H1 (cell line): ENCODE measurements at regions not wholly inside any gene's neighbourhood (a gene's known extent, or its start where the extent isn't known, plus 50 kb on each side); places are given as distances from the start of the nearest gene placed in this dataset.

Source experiments
- CTCF ChIA-PET: fragments of 300-600 bp; sonication (Branson Sonifier 250); formaldehyde crosslinking; loops from one replicate; lab custom pipeline; 2021; ENCODE audit not compliant: partially characterized antibody; lab: Charles Lee
- POLR2A ChIA-PET: fragments of 300-600 bp; sonication (Branson Sonifier 250); formaldehyde crosslinking; loops from one replicate; lab custom pipeline; 2021; ENCODE audit warnings: inconsistent platforms; ENCODE audit not compliant: partially characterized antibody; lab: Charles Lee
- DNase-seq, 2 experiments: peaks; one replicate each; pipeline versions ENCODE4 v3.0.0 to v3.0.0-alpha.2; 2010 to 2022; ENCODE audit warnings: low spot score in 2 of 2, low read depth in 1 of 2, mixed read lengths in 1 of 2
- FAIRE-seq: peaks from 2 replicates; lab custom pipeline; 2011; peaks lifted over from hg19 to GRCh38; lab: Jason Lieb, UNC
- H2AFZ ChIP-seq: 2 replicates; pipeline ENCODE4 v1.8.1; 2012; ENCODE audit warnings: low read length, inconsistent platforms
- H2AK5ac ChIP-seq: 2 replicates; pipeline ENCODE4 v1.6.1; 2013; ENCODE audit warnings: low read depth, low read length
- H2BK120ac ChIP-seq: replicated peaks from 2 replicates; pipeline ENCODE3; 2013; ENCODE audit warnings: low read depth, low read length, inconsistent platforms
- H2BK12ac ChIP-seq: 2 replicates; pipeline ENCODE4 v1.6.1; 2013; ENCODE audit warnings: low read depth, low read length
- H2BK15ac ChIP-seq: 2 replicates; pipeline ENCODE4 v1.6.1; 2013; ENCODE audit warnings: low read length
- H2BK20ac ChIP-seq: 2 replicates; pipeline ENCODE4 v1.6.1; 2013; ENCODE audit warnings: low read length
- H2BK5ac ChIP-seq: 2 replicates; pipeline ENCODE4 v1.6.1; 2013; ENCODE audit warnings: low read depth, low read length
- H3K14ac ChIP-seq: 2 replicates; pipeline ENCODE4 v1.6.1; 2013; ENCODE audit warnings: inconsistent platforms; ENCODE audit not compliant: insufficient read length
- H3K18ac ChIP-seq: 2 replicates; pipeline ENCODE4 v1.6.1; 2013; ENCODE audit warnings: low read length; ENCODE audit errors: extremely low read depth
- H3K23ac ChIP-seq: 2 replicates; pipeline ENCODE4 v1.6.1; 2013; ENCODE audit warnings: inconsistent platforms; ENCODE audit not compliant: insufficient read length
- H3K23me2 ChIP-seq: 2 replicates; pipeline ENCODE4 v1.6.1; 2013; ENCODE audit warnings: low read depth, low read length
- H3K27ac ChIP-seq: 2 replicates; pipeline ENCODE4 v1.6.1; 2011; ENCODE audit warnings: low read depth, low read length, inconsistent platforms
- H3K27me3 ChIP-seq, 4 experiments: replicated peaks in 1 of 4; 1 replicate in 1 of 4; 2 replicates in 3 of 4; pipeline versions ENCODE4 v1.6.1 to v1.8.1; 2011 to 2013; ENCODE audit warnings: low read length in 3 of 4, mild to moderate bottlenecking in 3 of 4, inconsistent platforms in 2 of 4, mixed read lengths in 2 of 4, moderate library complexity in 1 of 4; ENCODE audit not compliant: control insufficient read depth in 3 of 4, insufficient read depth in 3 of 4; ENCODE audit errors: extremely low read depth in 1 of 4
- H3K36me3 ChIP-seq, 4 experiments: 2 replicates each; pipeline versions ENCODE4 v1.6.1 to v1.8.1; 2011 to 2013; ENCODE audit warnings: mild to moderate bottlenecking in 4 of 4, low read length in 3 of 4, moderate library complexity in 2 of 4, control low read depth in 1 of 4, inconsistent platforms in 1 of 4; ENCODE audit not compliant: insufficient read depth in 4 of 4, control insufficient read depth in 2 of 4
- H3K4ac ChIP-seq: replicated peaks from 2 replicates; pipeline ENCODE3; 2013; ENCODE audit warnings: low read length, low read depth, mixed read lengths, inconsistent platforms; ENCODE audit not compliant: insufficient read length
- H3K4me1 ChIP-seq, 4 experiments: replicated peaks in 1 of 4; 1 replicate in 1 of 4; 2 replicates in 3 of 4; pipeline versions ENCODE4 v1.6.1 to v1.8.1; 2011 to 2013; ENCODE audit warnings: low read length in 3 of 4, inconsistent platforms in 2 of 4, mixed read lengths in 1 of 4; ENCODE audit not compliant: insufficient read depth in 4 of 4, control insufficient read depth in 3 of 4
- H3K4me2 ChIP-seq, 2 experiments: 2 replicates each; pipeline versions ENCODE4 v1.6.1 to v1.8.1; 2011 to 2013; ENCODE audit warnings: low read depth in 2 of 2, low read length in 2 of 2, control low read depth in 1 of 2, inconsistent platforms in 1 of 2, mild to moderate bottlenecking in 1 of 2; ENCODE audit not compliant: insufficient read depth in 1 of 2
- H3K4me3 ChIP-seq, 4 experiments: fragments of 200-600, 300-600 bp in 1 of 4; sonication (generic), shearing (Covaris generic), sonication (Bioruptor Twin) in 1 of 4; 2 replicates each; pipeline versions ENCODE4 v1.5.1 to v1.8.1; 2011 to 2016; ENCODE audit warnings: low read length in 4 of 4, low read depth in 3 of 4, control low read depth in 2 of 4, inconsistent platforms in 2 of 4, mild to moderate bottlenecking in 2 of 4, mixed read lengths in 1 of 4, moderate library complexity in 1 of 4; ENCODE audit not compliant: insufficient read depth in 2 of 4; ENCODE audit errors: extremely low read depth in 1 of 4
- H3K56ac ChIP-seq: replicated peaks from 2 replicates; pipeline ENCODE3; 2013; ENCODE audit warnings: low read depth, mild to moderate bottlenecking, mixed read lengths, low read length, inconsistent platforms; ENCODE audit not compliant: insufficient read length
- H3K79me1 ChIP-seq: 2 replicates; pipeline ENCODE4 v1.6.1; 2013; ENCODE audit warnings: low read depth, low read length, control low read depth
- H3K79me2 ChIP-seq, 2 experiments: 2 replicates each; pipeline versions ENCODE4 v1.6.1 to v1.8.1; 2012 to 2013; ENCODE audit warnings: low read length in 2 of 2, mild to moderate bottlenecking in 2 of 2, inconsistent platforms in 1 of 2; ENCODE audit not compliant: insufficient read depth in 2 of 2, control insufficient read depth in 1 of 2
- H3K9ac ChIP-seq, 4 experiments: replicated peaks in 1 of 4; 1 replicate in 1 of 4; 2 replicates in 3 of 4; pipeline versions ENCODE4 v1.6.1 to v1.8.1; 2011 to 2013; ENCODE audit warnings: low read depth in 3 of 4, low read length in 3 of 4, control low read depth in 2 of 4, mild to moderate bottlenecking in 2 of 4, moderate library complexity in 2 of 4, inconsistent platforms in 1 of 4; ENCODE audit errors: extremely low read depth in 1 of 4
- H3K9me3 ChIP-seq, 2 experiments: 2 replicates each; pipeline versions ENCODE4 v1.6.1 to v1.8.1; 2012 to 2013; ENCODE audit warnings: mild to moderate bottlenecking in 2 of 2, moderate library complexity in 2 of 2, control low read depth in 1 of 2, inconsistent platforms in 1 of 2, low read depth in 1 of 2, low read length in 1 of 2, mixed read lengths in 1 of 2; ENCODE audit not compliant: insufficient read depth in 2 of 2
- H4K20me1 ChIP-seq, 2 experiments: replicated peaks in 1 of 2; 2 replicates each; pipeline versions ENCODE3 to v1.8.1; 2011 to 2013; ENCODE audit warnings: inconsistent platforms in 2 of 2, low read length in 2 of 2, mild to moderate bottlenecking in 1 of 2; ENCODE audit not compliant: insufficient read depth in 2 of 2, control insufficient read depth in 1 of 2
- H4K5ac ChIP-seq: 2 replicates; pipeline ENCODE4 v1.6.1; 2013; ENCODE audit warnings: low read length, low read depth, mixed read lengths, inconsistent platforms; ENCODE audit not compliant: insufficient read length
- H4K8ac ChIP-seq: 2 replicates; pipeline ENCODE4 v1.8.0; 2013; ENCODE audit warnings: mild to moderate bottlenecking, moderate library complexity, low read length, inconsistent platforms; ENCODE audit not compliant: insufficient read depth; ENCODE audit errors: extremely low read depth
- H4K91ac ChIP-seq: replicated peaks from 2 replicates; pipeline ENCODE3; 2013; ENCODE audit warnings: low read length, mixed read lengths, inconsistent platforms; ENCODE audit not compliant: insufficient read length
- BACH1 ChIP-seq: IDR thresholded peaks from 2 replicates; pipeline ENCODE4 v1.6.1; 2012; ENCODE audit warnings: low read length, improper control_type of control experiment
- JUND ChIP-seq: IDR thresholded peaks from 2 replicates; pipeline ENCODE4 v1.6.1; 2011; ENCODE audit warnings: mild to moderate bottlenecking, improper control_type of control experiment, low read length
- SP2 ChIP-seq: IDR thresholded peaks from 2 replicates; pipeline ENCODE4 v1.6.1; 2012; ENCODE audit warnings: mild to moderate bottlenecking, low read length, inconsistent platforms
- WGBS, 2 experiments: shearing (Covaris generic) in 1 of 2; methylation state at CpG; one replicate each; pipeline versions ENCODE4 v1.1.6 to v1.1.7; 2013 to 2015; ENCODE audit warnings: low lambda C conversion rate in 2 of 2, mixed read lengths in 2 of 2, inconsistent platforms in 1 of 2, low coverage in 1 of 2, missing lambda C conversion rate in 1 of 2; ENCODE audit not compliant: insufficient replicate concordance in 2 of 2, insufficient coverage in 1 of 2, insufficient read length in 1 of 2; ENCODE audit errors: extremely low coverage in 1 of 2, missing lambda C conversion rate in 1 of 2; 5-methylcytosine and 5-hydroxymethylcytosine counted together
- TF ChIP-seq, protein P1 (sequence below): IDR thresholded peaks from 2 replicates; pipeline ENCODE4 v1.6.1; 2012; ENCODE audit warnings: inconsistent platforms

GRCh38 chr17:72344613-72345012 lies 223.8 kb downstream of the SOX9 start:
- Histone ChIP-seq H2AFZ (no peak overlapping the region), H2BK120ac (no peak overlapping the region), H3K18ac (no peak overlapping the region), H3K4ac (no peak overlapping the region), H4K8ac (no peak overlapping the region), H3K9ac (no peak overlapping the region), H3K27me3 (no peaks in the 10 kb centered on the region), H2BK20ac (no peak overlapping the region), H3K23ac (no peak overlapping the region), H3K79me1 (no peaks in the 10 kb centered on the region), H2BK15ac (no peak overlapping the region), H3K27ac (no peak overlapping the region), H3K36me3 (no peaks in the 10 kb centered on the region), H4K20me1 (no peaks in the 10 kb centered on the region), H3K9me3 (no peaks in the 10 kb centered on the region), H4K91ac (no peak overlapping the region), H2BK5ac (no peak overlapping the region), H2AK5ac (no peak overlapping the region), H3K79me2 (no peaks in the 10 kb centered on the region), H3K14ac (no peak overlapping the region), H3K4me3 (no peak overlapping the region), H3K4me1 (peaks cover 0 to 2% (median 0%) of the 10 kb centered on the region in 4 experiments; a peak in 2 of 7 replicates), H4K5ac (no peak overlapping the region), H3K4me2 (no peak overlapping the region), H3K56ac (no peak overlapping the region), H3K23me2 (no peaks in the 10 kb centered on the region), H2BK12ac (no peak overlapping the region)
- 92% methylated on average over 5 of the region's 5 CpGs; no CpG with 5 or more reads in 1 of the 2 experiments for WGBS, 2 experiments
- ChIA-PET CTCF (interaction anchor here (1.6 kb wide), 1 partner anchor 19 kb away, joined by 3 read pairs; no protein-coding TSS in a partner anchor), POLR2A (no interaction called here)
- FAIRE-seq, result no peak
- DNase-seq, result no peak
- TF ChIP-seq JUND (no peak), SP2 (no peak), BACH1 (no peak)
- TF ChIP-seq, protein P1, sequence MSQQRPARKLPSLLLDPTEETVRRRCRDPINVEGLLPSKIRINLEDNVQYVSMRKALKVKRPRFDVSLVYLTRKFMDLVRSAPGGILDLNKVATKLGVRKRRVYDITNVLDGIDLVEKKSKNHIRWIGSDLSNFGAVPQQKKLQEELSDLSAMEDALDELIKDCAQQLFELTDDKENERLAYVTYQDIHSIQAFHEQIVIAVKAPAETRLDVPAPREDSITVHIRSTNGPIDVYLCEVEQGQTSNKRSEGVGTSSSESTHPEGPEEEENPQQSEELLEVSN, result no peak
